ENCODE measurements at regions not wholly inside any gene's neighbourhood (a gene's known extent, or its start where the extent isn't known, plus 50 kb on each side); places are given as distances from the start of the nearest gene placed in this dataset.
"Not testable (repeated sequence)": the region's sequence is repeated elsewhere in the genome, so short reads cannot be mapped to it uniquely, and the experiment has no call there.

DNA sequence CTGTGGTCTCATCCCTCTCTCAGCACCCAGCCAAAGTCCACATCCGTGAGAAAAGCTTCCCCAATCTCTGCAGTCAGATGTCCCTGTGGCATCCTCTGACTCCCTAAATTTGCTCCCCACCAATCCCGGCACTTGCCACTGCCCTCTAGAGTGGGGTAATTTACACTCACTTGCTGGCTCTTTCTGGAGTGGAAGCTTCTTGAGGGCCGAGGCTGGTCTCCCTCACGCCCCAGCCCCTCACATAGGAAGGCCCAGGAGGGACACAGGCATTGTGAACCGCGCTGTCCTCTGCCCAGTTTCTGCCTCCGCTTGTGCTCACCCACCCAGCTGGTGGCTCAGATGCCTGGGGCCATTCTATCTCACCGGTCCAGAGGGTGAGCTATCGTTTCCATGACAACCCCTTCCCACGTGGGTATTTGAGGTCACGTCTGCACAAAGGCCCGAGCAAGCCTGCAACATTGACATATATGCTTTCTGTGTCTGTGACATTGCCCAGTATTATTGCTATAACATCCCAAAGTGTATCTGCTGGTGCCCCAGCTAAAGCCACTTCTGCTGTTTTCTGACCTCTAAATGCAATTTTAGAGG, 97.3 kb upstream of the CTBP2 start:
- no TSS peak for BruUV-seq (replicated peaks)

DNA sequence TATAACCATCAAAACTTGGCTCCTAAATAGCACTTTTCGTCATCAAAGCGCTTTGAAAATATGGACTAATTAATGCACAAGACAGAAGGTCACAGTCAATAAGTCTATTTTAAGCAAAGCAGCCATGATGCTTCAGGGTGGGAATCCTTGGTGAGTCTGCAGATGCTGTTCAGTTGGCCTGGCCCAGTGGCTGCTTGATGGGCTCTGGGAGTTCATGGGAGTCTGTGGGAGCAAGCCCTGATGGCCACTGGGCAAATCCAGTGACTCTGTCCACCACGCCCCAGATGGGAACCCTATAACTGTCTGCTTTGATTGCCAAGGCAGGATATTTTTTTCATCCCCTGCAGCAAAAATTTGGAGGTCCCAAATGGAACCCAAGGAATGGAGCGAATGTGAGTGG, 95.7 kb upstream of the CTBP2 start:
- CTCF ChIA-PET (ENCODE audit: unreplicated experiment) = no interaction called here
- H3K9me2 ChIP-seq (ENCODE audit: insufficient read depth, low read length) = no peaks in the 10 kb centered on the region
- intact Hi-C loops (cut with micrococcal nuclease; ENCODE audit: unreplicated experiment) = no loop called here
- H3K9me3 ChIP-seq (ENCODE audit: low read length) = no peaks in the 10 kb centered on the region
- DNase-seq (ENCODE audit: low spot score) = no peak
- no peaks in the 10 kb centered on the region for H3K4me1 ChIP-seq (ENCODE audit: insufficient read depth, low read length, poor library complexity, severe bottlenecking)
- H2AFZ ChIP-seq (ENCODE audit: low read length) = no peak overlapping the region
- TF ChIP-seq CTCF (conservative IDR thresholded peaks at IDR 0.05; ENCODE audit: low read length) (no peak), EZH2phosphoT487 (IDR thresholded peaks at IDR 0.05; ENCODE audit: borderline replicate concordance, low read depth, low read length) (no peak)
- H3K36me3 ChIP-seq (ENCODE audit: insufficient read depth, low read length) = no peaks in the 10 kb centered on the region
- no peak overlapping the region for H3K4me3 ChIP-seq (ENCODE audit: low read depth, low read length, poor library complexity, severe bottlenecking)
- H3K4me2 ChIP-seq (ENCODE audit: low read length) = no peak overlapping the region
- H3K27ac ChIP-seq (ENCODE audit: low read depth, low read length, poor library complexity, severe bottlenecking) = no peak overlapping the region
- no peaks in the 10 kb centered on the region for H3K79me2 ChIP-seq (ENCODE audit: insufficient read depth, low read depth, low read length)
- BruUV-seq (replicated peaks) = no TSS peak
- H4K20me1 ChIP-seq (ENCODE audit: insufficient read depth, low read length) = no peaks in the 10 kb centered on the region
- POLR2A ChIA-PET = interaction anchor here (0.5 to 0.8 kb wide), 2 partner anchors 13 to 309 kb away, joined by 3 to 4 read pairs; no protein-coding TSS in a partner anchor

More for the DNA sequence above, 97.3 kb upstream of the CTBP2 start:
- Histone ChIP-seq H2AFZ (ENCODE audit: low read length) (no peak overlapping the region), H3K9me2 (ENCODE audit: insufficient read depth, low read length) (no peaks in the 10 kb centered on the region), H3K36me3 (ENCODE audit: insufficient read depth, low read length) (no peaks in the 10 kb centered on the region), H3K27ac (ENCODE audit: low read depth, low read length, poor library complexity, severe bottlenecking) (no peak overlapping the region), H3K4me1 (ENCODE audit: insufficient read depth, low read length, poor library complexity, severe bottlenecking) (no peaks in the 10 kb centered on the region), H3K9me3 (ENCODE audit: low read length) (no peaks in the 10 kb centered on the region), H3K4me3 (ENCODE audit: low read depth, low read length, poor library complexity, severe bottlenecking) (no peak overlapping the region), H3K79me2 (ENCODE audit: insufficient read depth, low read depth, low read length) (no peaks in the 10 kb centered on the region), H4K20me1 (ENCODE audit: insufficient read depth, low read length) (no peaks in the 10 kb centered on the region), H3K4me2 (ENCODE audit: low read length) (no peak overlapping the region)
- TF ChIP-seq EZH2phosphoT487 (IDR thresholded peaks at IDR 0.05; ENCODE audit: borderline replicate concordance, low read depth, low read length) = no peak
- TF ChIP-seq CTCF (conservative IDR thresholded peaks at IDR 0.05; ENCODE audit: low read length) = no peak
- POLR2A ChIA-PET = no interaction called here
- no peak for DNase-seq (ENCODE audit: low spot score)
- CTCF ChIA-PET (ENCODE audit: unreplicated experiment) = no interaction called here
- intact Hi-C loops (cut with micrococcal nuclease; ENCODE audit: unreplicated experiment) = no loop called here

- Histone ChIP-seq H3K4me2 (ENCODE audit: low read length) (no peak overlapping the region), H3K4me1 (ENCODE audit: insufficient read depth, low read length, poor library complexity, severe bottlenecking) (no peaks in the 10 kb centered on the region), H3K9me3 (ENCODE audit: low read length) (no peaks in the 10 kb centered on the region), H3K79me2 (ENCODE audit: insufficient read depth, low read depth, low read length) (no peaks in the 10 kb centered on the region), H3K4me3 (ENCODE audit: low read depth, low read length, poor library complexity, severe bottlenecking) (no peak overlapping the region), H4K20me1 (ENCODE audit: insufficient read depth, low read length) (no peaks in the 10 kb centered on the region), H3K36me3 (ENCODE audit: insufficient read depth, low read length) (no peaks in the 10 kb centered on the region), H3K9me2 (ENCODE audit: insufficient read depth, low read length) (no peaks in the 10 kb centered on the region), H3K27ac (ENCODE audit: low read depth, low read length, poor library complexity, severe bottlenecking) (no peak overlapping the region), H2AFZ (ENCODE audit: low read length) (no peak overlapping the region)
- TF ChIP-seq CTCF (conservative IDR thresholded peaks at IDR 0.05; ENCODE audit: low read length) (no peak), EZH2phosphoT487 (IDR thresholded peaks at IDR 0.05; ENCODE audit: borderline replicate concordance, low read depth, low read length) (no peak)
- DNase-seq (ENCODE audit: low spot score) = no peak
- intact Hi-C loops (cut with micrococcal nuclease; ENCODE audit: unreplicated experiment) = no loop called here
- BruUV-seq (replicated peaks) = no TSS peak
- ChIA-PET POLR2A (interaction anchor here (0.6 kb wide), 2 partner anchors 43 to 126 kb away, joined by 3 read pairs; no protein-coding TSS in a partner anchor), CTCF (ENCODE audit: unreplicated experiment) (no interaction called here)
These were observed 92.6 kb upstream of the CTBP2 start for GRCh38 chr10:125252937-125253336.

- H3K79me2 ChIP-seq (ENCODE audit: insufficient read depth, low read depth, low read length); intact Hi-C loops (cut with micrococcal nuclease; ENCODE audit: unreplicated experiment); H2AFZ ChIP-seq (ENCODE audit: low read length); POLR2A ChIA-PET; H3K4me2 ChIP-seq (ENCODE audit: low read length); H3K4me1 ChIP-seq (ENCODE audit: insufficient read depth, low read length, poor library complexity, severe bottlenecking); H3K9me3 ChIP-seq (ENCODE audit: low read length); H3K9me2 ChIP-seq (ENCODE audit: insufficient read depth, low read length); H3K36me3 ChIP-seq (ENCODE audit: insufficient read depth, low read length); H3K4me3 ChIP-seq (ENCODE audit: low read depth, low read length, poor library complexity, severe bottlenecking); H3K27ac ChIP-seq (ENCODE audit: low read depth, low read length, poor library complexity, severe bottlenecking); BruUV-seq (replicated peaks); DNase-seq (ENCODE audit: low spot score); CTCF ChIA-PET (ENCODE audit: unreplicated experiment); H4K20me1 ChIP-seq (ENCODE audit: insufficient read depth, low read length): not testable (repeated sequence)
These were observed 90.5 kb upstream of the CTBP2 start for GRCh38 chr10:125250834-125251233.

Measured in OCI-LY7 (cell line).